SK-N-SH (cell line): ENCODE measurements at regions not wholly inside any gene's neighbourhood (a gene's known extent, or its start where the extent isn't known, plus 50 kb on each side); places are given as distances from the start of the nearest gene placed in this dataset.

Source experiments
- CTCF ChIP-seq: fragments of 200-600 bp; sonication (generic); IDR thresholded peaks from 2 replicates; pipeline ENCODE4 v1.6.1; 2017; ENCODE audit warnings: antibody characterized with exemption, mild to moderate bottlenecking, moderate library complexity
- ELF1 ChIP-seq: IDR thresholded peaks from 2 replicates; pipeline ENCODE4 v1.4.0; 2012
- JUND ChIP-seq: IDR thresholded peaks from 2 replicates; pipeline ENCODE4 v1.4.0; 2012
- POLR2AphosphoS5 ChIP-seq: IDR thresholded peaks from 2 replicates; pipeline ENCODE4 v1.6.1; 2012; ENCODE audit warnings: low read depth, low read length
- RAD21 ChIP-seq: IDR thresholded peaks from 2 replicates; pipeline ENCODE4 v1.6.1; 2012; ENCODE audit warnings: mild to moderate bottlenecking, low read length
- REST ChIP-seq: IDR thresholded peaks from 2 replicates; pipeline ENCODE4 v1.6.1; 2012; ENCODE audit warnings: mild to moderate bottlenecking, low read depth, low read length, moderate library complexity
- SMC3 ChIP-seq: IDR thresholded peaks from 2 replicates; pipeline ENCODE4 v1.6.1; 2012; ENCODE audit warnings: low read depth, low read length, improper control_type of control experiment
- TAF1 ChIP-seq: IDR thresholded peaks from 2 replicates; pipeline ENCODE4 v1.6.1; 2012; ENCODE audit warnings: low read depth, mild to moderate bottlenecking, low read length, moderate library complexity, borderline replicate concordance
- TF ChIP-seq, protein P1 (sequence below): fragments of 150-350 bp; IDR thresholded peaks from 2 replicates; pipeline ENCODE4 v1.6.1; 2017; ENCODE audit warnings: antibody characterized with exemption, low read length, low read depth, borderline replicate concordance
- TF ChIP-seq, protein P2 (sequence below): IDR thresholded peaks from 2 replicates; pipeline ENCODE4 v1.4.0; 2012; ENCODE audit warnings: low read depth

GRCh38 chr13:109355875-109356434 lies 430.4 kb downstream of the IRS2 start:
- TF ChIP-seq TAF1 (no peak), CTCF (no peak), JUND (no peak), ELF1 (no peak), POLR2AphosphoS5 (no peak), SMC3 (no peak), REST (no peak), RAD21 (no peak)
- TF ChIP-seq, protein P1, sequence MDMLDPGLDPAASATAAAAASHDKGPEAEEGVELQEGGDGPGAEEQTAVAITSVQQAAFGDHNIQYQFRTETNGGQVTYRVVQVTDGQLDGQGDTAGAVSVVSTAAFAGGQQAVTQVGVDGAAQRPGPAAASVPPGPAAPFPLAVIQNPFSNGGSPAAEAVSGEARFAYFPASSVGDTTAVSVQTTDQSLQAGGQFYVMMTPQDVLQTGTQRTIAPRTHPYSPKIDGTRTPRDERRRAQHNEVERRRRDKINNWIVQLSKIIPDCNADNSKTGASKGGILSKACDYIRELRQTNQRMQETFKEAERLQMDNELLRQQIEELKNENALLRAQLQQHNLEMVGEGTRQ, result no peak
- TF ChIP-seq, protein P2, sequence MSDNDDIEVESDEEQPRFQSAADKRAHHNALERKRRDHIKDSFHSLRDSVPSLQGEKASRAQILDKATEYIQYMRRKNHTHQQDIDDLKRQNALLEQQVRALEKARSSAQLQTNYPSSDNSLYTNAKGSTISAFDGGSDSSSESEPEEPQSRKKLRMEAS, result no peak
